ENCODE measurements at regions not wholly inside any gene's neighbourhood (a gene's known extent, or its start where the extent isn't known, plus 50 kb on each side); places are given as distances from the start of the nearest gene placed in this dataset.

DNA sequence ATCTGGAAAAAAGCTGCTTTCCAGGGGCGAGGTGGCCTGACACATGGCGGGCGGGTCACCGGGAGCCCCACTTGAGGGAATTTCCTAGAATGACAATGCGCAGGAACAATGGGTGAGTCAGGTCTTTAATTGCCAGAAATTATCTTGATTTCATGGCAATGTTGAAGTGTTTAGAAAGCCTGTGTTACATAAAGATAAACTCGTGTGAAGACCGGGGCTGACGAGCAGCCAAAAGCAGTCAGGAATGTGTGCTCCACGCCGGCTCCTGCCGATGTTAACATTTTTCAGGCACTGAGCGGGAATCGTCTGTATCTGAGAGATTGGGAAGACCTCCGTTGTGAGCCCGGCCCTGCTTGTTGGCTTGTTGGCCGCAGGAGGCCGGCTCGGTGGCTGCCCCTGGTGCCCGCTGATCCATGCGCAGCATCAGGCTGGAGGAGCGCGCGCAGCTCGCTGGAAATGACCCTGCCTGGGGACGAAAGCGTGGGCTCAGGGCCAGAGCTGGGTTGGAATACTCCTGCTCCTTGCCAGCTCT is 353.1 kb downstream of the FOXL1 start:
- no peaks in the 10 kb centered on the region for H3K4me1 ChIP-seq (ENCODE audit: low read length)
- TF ChIP-seq, protein P1, sequence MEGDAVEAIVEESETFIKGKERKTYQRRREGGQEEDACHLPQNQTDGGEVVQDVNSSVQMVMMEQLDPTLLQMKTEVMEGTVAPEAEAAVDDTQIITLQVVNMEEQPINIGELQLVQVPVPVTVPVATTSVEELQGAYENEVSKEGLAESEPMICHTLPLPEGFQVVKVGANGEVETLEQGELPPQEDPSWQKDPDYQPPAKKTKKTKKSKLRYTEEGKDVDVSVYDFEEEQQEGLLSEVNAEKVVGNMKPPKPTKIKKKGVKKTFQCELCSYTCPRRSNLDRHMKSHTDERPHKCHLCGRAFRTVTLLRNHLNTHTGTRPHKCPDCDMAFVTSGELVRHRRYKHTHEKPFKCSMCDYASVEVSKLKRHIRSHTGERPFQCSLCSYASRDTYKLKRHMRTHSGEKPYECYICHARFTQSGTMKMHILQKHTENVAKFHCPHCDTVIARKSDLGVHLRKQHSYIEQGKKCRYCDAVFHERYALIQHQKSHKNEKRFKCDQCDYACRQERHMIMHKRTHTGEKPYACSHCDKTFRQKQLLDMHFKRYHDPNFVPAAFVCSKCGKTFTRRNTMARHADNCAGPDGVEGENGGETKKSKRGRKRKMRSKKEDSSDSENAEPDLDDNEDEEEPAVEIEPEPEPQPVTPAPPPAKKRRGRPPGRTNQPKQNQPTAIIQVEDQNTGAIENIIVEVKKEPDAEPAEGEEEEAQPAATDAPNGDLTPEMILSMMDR (IDR thresholded peaks at IDR 0.05; ENCODE audit: low read depth, low read length), result no peak
- TF ChIP-seq EZH2phosphoT487 (IDR thresholded peaks at IDR 0.05; ENCODE audit: low read depth), result no peak
- H4K20me1 ChIP-seq (ENCODE audit: insufficient read depth, low read length), result no peaks in the 10 kb centered on the region
- no peaks in the 10 kb centered on the region for H3K36me3 ChIP-seq (replicated peaks; ENCODE audit: low read depth, low read length)
- no peaks in the 10 kb centered on the region for H3K79me2 ChIP-seq (ENCODE audit: low read length)
- H2AFZ ChIP-seq (ENCODE audit: low read depth, low read length), result no peak overlapping the region
- no peaks in the 10 kb centered on the region; the same call in 1 of the 2 replicates for H3K27me3 ChIP-seq (ENCODE audit: low read depth, low read length)
- H3K9ac ChIP-seq (ENCODE audit: low read length), result no peak overlapping the region
- H3K9me3 ChIP-seq (ENCODE audit: insufficient read depth, low read length), result no peaks in the 10 kb centered on the region
- H3K4me2 ChIP-seq (ENCODE audit: low read length), result no peak overlapping the region
- no peak overlapping the region for H3K27ac ChIP-seq (ENCODE audit: low read length)
- no peak overlapping the region for H3K4me3 ChIP-seq (ENCODE audit: low read length)

DNA sequence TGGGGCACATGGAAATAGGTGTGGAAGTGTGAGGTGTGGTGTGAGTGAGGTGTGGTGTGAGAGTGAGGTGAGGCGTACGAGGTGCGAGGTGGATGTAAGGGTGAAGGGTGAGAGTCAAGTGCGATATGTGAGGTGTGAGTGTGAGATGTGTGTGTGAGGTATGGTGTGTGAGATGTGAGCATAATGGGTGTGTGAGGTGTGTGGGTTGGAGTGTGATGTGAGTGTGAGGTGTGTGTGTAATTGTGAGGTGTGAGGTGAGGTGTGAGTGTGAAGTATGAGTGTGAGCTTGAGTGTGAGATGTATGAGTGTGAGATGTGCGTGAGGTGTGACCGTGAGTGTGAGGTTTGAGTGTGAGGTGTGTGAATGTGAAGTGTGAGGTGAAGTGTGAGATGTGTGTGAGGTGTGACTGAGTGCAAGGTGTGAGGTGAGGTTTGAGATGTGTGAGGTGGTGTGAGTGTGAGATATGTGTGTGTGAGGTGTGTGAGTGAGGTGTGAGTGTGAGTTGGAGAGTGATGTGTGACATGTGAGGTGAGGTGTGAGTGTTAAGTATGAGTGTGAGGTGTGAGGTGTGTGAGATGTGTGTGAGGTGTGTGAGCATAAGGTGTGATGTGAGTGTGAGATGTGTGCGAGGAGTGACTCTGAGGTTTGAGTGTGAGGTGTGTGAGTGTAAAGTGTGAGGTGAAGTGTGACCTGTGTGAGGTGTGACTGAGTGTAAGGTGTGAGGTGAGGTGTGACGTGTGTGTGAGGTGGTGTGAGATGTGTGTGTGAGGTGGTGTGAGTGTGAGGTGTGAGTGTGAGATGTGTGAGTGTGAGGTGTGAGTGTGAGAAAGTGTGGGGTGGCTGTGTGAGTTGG is 354.0 kb downstream of the FOXL1 start:
- Histone ChIP-seq H4K20me1 (ENCODE audit: insufficient read depth, low read length) (no peaks in the 10 kb centered on the region), H3K4me3 (ENCODE audit: low read length) (no peak overlapping the region), H3K9me3 (ENCODE audit: insufficient read depth, low read length) (no peaks in the 10 kb centered on the region), H3K27ac (ENCODE audit: low read length) (no peak overlapping the region), H3K4me2 (ENCODE audit: low read length) (no peak overlapping the region), H3K4me1 (ENCODE audit: low read length) (no peaks in the 10 kb centered on the region), H3K79me2 (ENCODE audit: low read length) (no peaks in the 10 kb centered on the region), H3K36me3 (replicated peaks; ENCODE audit: low read depth, low read length) (no peaks in the 10 kb centered on the region), H2AFZ (ENCODE audit: low read depth, low read length) (no peak overlapping the region), H3K27me3 (ENCODE audit: low read depth, low read length) (peaks cover 7% of the 10 kb centered on the region), H3K9ac (ENCODE audit: low read length) (no peak overlapping the region)
- TF ChIP-seq, protein P1 (IDR thresholded peaks at IDR 0.05; ENCODE audit: low read depth, low read length), result no peak
- TF ChIP-seq EZH2phosphoT487 (IDR thresholded peaks at IDR 0.05; ENCODE audit: low read depth), result no peak

DNA sequence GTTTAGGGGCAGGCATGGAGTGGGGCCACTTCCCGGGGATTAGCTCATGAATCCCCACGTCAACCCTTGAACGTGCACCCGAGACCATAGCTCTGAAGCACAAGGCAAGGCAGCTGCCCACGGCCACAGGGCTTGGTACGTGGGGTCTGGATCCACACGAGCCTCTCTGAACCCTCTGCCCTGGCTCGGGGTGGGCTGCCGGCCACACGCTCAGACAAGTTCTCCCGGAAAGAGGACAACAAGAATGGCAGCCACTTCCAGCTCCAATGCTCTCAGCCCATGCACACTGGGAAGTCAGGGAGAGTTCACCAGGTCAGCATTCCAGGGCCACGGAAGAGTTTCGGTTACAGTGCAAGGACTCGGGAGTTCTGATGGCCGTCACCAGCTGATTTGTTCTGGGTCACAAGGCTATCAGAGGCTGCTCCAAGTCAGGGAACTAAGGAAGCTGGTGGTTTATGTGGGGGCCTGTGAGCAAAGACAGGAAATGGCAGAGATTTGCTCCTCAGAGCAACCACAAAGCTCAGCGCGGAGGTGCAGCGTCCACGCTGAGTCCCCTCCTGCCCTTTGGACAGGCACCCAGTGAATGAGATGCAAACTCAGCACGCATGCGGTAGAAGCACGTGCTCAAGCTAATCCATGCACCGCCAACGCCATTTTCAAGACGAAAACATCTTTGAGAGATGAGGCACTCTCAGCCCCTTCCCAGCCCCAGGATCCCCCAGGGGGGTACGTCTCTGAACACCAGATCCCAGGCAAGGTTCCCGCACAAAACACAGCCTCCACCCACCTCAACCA is 356.4 kb downstream of the FOXL1 start:
- Histone ChIP-seq H3K4me1 (ENCODE audit: low read length) (no peaks in the 10 kb centered on the region), H3K9ac (ENCODE audit: low read length) (no peak overlapping the region), H3K36me3 (replicated peaks; ENCODE audit: low read depth, low read length) (no peaks in the 10 kb centered on the region), H3K79me2 (ENCODE audit: low read length) (no peaks in the 10 kb centered on the region), H3K27me3 (ENCODE audit: low read depth, low read length) (peaks cover 8% of the 10 kb centered on the region), H3K4me2 (ENCODE audit: low read length) (no peak overlapping the region), H3K27ac (ENCODE audit: low read length) (no peak overlapping the region), H4K20me1 (ENCODE audit: insufficient read depth, low read length) (no peaks in the 10 kb centered on the region), H3K9me3 (ENCODE audit: insufficient read depth, low read length) (peaks cover under 1% of the 10 kb centered on the region; the same call in 1 of the 2 replicates), H2AFZ (ENCODE audit: low read depth, low read length) (no peak overlapping the region), H3K4me3 (ENCODE audit: low read length) (no peak overlapping the region)
- no peak for TF ChIP-seq EZH2phosphoT487 (IDR thresholded peaks at IDR 0.05; ENCODE audit: low read depth)
- TF ChIP-seq, protein P1 (IDR thresholded peaks at IDR 0.05; ENCODE audit: low read depth, low read length), result no peak

DNA sequence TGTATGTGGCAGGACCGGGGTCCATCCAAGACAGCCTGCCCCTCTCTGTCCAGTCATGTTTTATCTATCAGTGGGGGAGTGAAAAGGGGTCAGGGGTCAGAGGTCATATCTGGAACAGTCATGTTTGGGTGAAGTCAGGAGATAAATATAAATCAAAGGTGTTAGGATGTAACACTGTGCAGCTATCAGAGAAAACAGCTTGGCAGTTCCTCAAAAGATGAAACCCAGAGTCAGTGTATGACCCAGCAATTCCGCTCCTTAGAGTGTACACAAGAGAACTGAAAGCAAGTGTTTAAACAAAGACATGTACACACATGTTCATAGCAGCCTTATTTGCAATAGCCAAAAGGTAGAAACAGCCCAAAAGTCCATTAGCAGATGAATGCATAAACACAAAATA is 361.3 kb downstream of the FOXL1 start:
- Histone ChIP-seq H3K27ac (ENCODE audit: low read length) (no peak overlapping the region), H3K4me2 (ENCODE audit: low read length) (no peak overlapping the region), H3K4me1 (ENCODE audit: low read length) (no peaks in the 10 kb centered on the region), H3K36me3 (replicated peaks; ENCODE audit: low read depth, low read length) (no peaks in the 10 kb centered on the region), H3K79me2 (ENCODE audit: low read length) (no peaks in the 10 kb centered on the region), H3K9me3 (ENCODE audit: insufficient read depth, low read length) (peaks cover 6% of the 10 kb centered on the region; the same call in 1 of the 2 replicates), H2AFZ (ENCODE audit: low read depth, low read length) (no peak overlapping the region), H3K4me3 (ENCODE audit: low read length) (no peak overlapping the region), H3K27me3 (ENCODE audit: low read depth, low read length) (peaks cover 8% of the 10 kb centered on the region), H3K9ac (ENCODE audit: low read length) (no peak overlapping the region), H4K20me1 (ENCODE audit: insufficient read depth, low read length) (no peaks in the 10 kb centered on the region)
- TF ChIP-seq EZH2phosphoT487 (IDR thresholded peaks at IDR 0.05; ENCODE audit: low read depth), result no peak
- TF ChIP-seq, protein P1 (IDR thresholded peaks at IDR 0.05; ENCODE audit: low read depth, low read length), result no peak
